GM10248 (cell line): ENCODE measurements at regions not wholly inside any gene's neighbourhood (a gene's known extent, or its start where the extent isn't known, plus 50 kb on each side); places are given as distances from the start of the nearest gene placed in this dataset.

Experiments used
- CTCF ChIA-PET: fragments of 300-600 bp; sonication (Branson Sonifier 250); formaldehyde crosslinking; extraction: SDS; loops from one replicate; lab custom pipeline; 2021; ENCODE audit warnings: antibody characterized with exemption; lab: Yijun Ruan, JAX
- POLR2A ChIA-PET: fragments of 350-650 bp; sonication (Branson Sonifier 250); formaldehyde crosslinking; extraction: SDS; loops from one replicate; lab custom pipeline; 2020; ENCODE audit warnings: antibody characterized with exemption; lab: Yijun Ruan, JAX
- DNase-seq: peaks from one replicate; pipeline ENCODE4 v3.0.0; 2012; ENCODE audit errors: extremely low spot score
- TF ChIP-seq, protein P1 (sequence below): IDR thresholded peaks from 2 replicates; pipeline ENCODE4 v1.5.1; 2012; ENCODE audit warnings: mild to moderate bottlenecking, low read depth; ENCODE audit errors: extremely low read depth, missing control alignments, control extremely low read depth

DNA sequence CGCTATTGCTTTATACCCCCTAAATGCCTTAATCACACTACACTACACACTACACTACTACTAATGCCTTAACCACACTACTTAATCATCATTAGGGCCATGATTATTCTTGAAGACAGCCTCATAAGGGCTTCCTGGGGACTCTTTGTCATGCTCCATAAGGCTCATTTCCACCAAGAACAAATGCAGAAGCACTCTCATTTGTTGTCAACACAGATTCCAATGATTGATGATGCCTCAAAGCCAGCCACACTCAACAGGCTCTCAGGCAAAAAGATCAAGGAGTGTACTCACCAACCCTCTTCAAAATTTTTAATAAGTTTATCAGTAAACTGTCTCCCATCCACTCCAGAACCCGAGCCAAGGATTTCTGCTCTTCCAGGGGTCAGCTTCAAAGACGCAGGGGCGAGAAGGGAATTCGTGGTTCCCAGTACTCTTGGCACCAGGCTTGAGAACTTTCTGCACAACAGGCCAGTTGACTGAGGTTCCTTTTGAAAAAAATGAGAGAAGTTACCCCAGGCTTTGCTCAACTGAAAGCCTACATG is 204.7 kb upstream of the GUCY1A2 start:
- CTCF ChIA-PET = no interaction called here
- no peak for DNase-seq
- TF ChIP-seq, protein P1, sequence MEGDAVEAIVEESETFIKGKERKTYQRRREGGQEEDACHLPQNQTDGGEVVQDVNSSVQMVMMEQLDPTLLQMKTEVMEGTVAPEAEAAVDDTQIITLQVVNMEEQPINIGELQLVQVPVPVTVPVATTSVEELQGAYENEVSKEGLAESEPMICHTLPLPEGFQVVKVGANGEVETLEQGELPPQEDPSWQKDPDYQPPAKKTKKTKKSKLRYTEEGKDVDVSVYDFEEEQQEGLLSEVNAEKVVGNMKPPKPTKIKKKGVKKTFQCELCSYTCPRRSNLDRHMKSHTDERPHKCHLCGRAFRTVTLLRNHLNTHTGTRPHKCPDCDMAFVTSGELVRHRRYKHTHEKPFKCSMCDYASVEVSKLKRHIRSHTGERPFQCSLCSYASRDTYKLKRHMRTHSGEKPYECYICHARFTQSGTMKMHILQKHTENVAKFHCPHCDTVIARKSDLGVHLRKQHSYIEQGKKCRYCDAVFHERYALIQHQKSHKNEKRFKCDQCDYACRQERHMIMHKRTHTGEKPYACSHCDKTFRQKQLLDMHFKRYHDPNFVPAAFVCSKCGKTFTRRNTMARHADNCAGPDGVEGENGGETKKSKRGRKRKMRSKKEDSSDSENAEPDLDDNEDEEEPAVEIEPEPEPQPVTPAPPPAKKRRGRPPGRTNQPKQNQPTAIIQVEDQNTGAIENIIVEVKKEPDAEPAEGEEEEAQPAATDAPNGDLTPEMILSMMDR = no peak
- POLR2A ChIA-PET = no interaction called here

DNA sequence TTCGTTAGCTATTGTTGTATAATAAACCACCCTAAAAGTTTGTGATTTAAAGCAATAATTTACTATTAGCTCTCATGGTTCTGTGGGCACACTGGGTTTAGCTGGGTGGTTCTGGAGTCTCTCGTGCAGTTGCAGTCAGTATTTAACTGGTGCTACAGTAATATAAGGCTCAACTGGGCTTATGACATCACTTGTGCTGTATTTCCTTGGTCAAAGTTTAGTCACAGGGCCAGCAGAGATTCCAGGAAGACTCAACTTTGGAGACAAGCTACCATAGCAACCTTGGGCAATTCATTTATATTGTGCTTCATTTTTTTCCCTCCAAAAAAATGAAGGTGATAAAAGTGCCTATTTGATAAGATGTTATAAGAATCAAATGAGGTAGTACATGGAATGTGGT is 204.2 kb upstream of the GUCY1A2 start:
- ChIA-PET CTCF (no interaction called here), POLR2A (no interaction called here)
- TF ChIP-seq, protein P1 = no peak
- no peak for DNase-seq

DNA sequence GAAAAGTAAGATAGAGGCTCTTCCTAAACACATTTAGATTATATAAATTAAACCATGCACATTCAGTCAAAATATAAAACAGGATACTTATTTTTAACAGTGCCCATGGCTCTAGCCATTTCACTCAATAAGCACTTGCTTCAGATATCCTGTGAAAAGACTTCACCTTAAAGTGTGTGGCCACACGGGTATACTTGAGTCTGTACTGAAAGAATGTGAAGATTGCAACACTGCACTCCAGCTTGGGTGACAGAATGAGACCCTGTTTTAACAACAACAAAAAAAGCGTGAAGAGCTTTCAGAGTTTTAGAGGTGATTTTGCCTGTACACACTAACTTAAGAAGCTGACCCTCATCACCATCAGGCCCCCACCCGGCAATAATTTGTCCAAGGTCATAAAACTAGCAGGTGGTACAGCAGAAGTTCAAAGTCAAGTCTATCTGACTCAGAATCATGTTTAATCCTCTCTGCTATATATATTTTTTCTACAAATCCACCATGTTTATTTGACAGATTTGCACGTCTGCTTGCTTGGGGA is 203.5 kb upstream of the GUCY1A2 start:
- ChIA-PET POLR2A (no interaction called here), CTCF (no interaction called here)
- TF ChIP-seq, protein P1 = no peak
- DNase-seq = no peak

DNA sequence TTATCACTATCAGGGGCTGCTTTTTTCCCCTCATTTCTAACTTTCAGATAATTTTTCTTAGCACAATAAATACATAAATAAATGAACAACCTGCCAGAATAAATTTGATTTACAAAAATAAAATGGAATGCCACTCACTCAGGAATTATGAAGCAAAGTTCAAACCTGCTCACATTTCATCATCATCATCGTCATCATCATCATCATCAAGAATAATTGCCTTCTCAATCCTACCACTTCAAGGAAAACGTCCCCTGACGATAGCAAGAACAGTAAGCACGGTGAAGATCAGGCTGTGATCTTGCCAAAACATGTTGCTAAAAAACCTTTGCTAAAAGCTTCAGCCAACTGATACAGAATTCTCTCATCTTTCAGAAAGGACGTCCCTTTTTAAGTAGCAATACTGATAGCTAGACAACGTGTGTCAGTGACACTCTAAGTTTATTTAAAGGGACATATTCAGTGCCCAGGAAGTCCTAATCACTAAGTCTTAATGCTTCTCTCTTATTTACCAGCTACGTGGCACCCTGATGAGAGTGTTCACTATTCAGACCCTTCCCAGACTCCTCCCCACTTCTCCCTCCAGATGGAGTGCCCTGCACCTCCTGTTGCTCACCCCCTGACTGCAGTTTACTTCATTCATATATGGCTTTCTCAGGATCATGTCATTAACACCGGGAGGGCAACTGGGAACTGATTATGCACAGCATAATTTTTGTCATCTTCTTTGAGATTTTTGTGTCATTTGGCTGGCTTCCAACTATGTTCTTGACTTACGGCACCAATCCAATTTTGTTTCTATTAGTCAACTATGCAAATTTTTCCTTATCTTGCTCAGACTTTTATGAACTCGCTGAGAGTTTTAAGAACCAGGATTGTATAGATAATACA is 200.1 kb upstream of the GUCY1A2 start:
- TF ChIP-seq, protein P1 = no peak
- no peak for DNase-seq
- ChIA-PET POLR2A (no interaction called here), CTCF (no interaction called here)

DNA sequence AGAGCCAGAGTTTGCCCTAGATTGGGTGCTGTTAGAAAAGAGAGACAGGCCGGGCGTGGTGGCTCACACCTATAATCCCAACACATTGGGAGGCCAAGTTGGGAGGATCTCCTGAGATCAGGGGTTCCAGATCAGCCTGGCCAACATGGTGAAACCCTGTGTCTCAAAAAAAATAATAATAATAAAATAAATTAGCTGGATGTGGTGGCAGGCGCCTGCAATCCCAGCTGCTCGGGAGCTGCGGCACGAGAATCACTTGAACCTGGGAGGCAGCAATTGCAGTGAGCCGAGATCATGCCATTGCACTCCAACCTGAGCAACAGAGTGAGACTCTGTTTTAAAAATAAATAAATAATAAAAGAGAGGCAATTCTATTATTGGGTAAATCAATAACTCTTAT is 199.2 kb upstream of the GUCY1A2 start:
- TF ChIP-seq, protein P1 = no peak
- ChIA-PET POLR2A (no interaction called here), CTCF (no interaction called here)
- DNase-seq = no peak

DNA sequence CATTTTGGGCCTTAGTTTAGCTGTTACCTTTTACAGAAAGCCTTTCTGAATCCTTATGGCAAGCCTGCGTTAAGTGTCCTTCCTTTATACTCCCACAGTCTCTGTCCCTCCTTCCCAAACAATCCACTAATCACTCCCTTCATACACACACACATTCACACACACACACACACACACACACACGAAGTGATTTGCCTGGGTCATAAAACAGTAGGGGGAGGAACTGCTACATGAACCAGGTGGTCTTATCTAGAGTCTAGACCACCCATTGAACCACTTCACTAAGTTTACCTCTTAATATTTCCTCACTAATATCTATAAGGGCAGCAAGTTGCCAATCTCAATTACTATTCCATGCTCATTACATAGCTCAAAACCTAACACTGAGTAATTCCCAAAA is 196.7 kb upstream of the GUCY1A2 start:
- ChIA-PET POLR2A (no interaction called here), CTCF (interaction anchor here (1.4 to 1.6 kb wide), 2 partner anchors 11 to 49 kb away, joined by 3 read pairs; no protein-coding TSS in a partner anchor)

More for the DNA sequence above, 196.7 kb upstream of the GUCY1A2 start:
- TF ChIP-seq, protein P1 = no peak
- DNase-seq = no peak
